Ovary (tissue), 7 donors: ENCODE measurements at regions not wholly inside any gene's neighbourhood (a gene's known extent, or its start where the extent isn't known, plus 50 kb on each side); places are given as distances from the start of the nearest gene placed in this dataset.

ENCODE experiments used
- DNase-seq, 5 donors: peaks; one replicate each; pipeline ENCODE4 v3.0.0-alpha.2; 2019 to 2020
- H3K27ac ChIP-seq, 2 donors: fragments of 200-600 bp; one replicate each; pipeline versions ENCODE4 v1.5.1 to v1.8.0; 2019 to 2022
- H3K27me3 ChIP-seq: fragments of 200-600 bp; one replicate; pipeline ENCODE4 v1.8.0; 2022
- H3K36me3 ChIP-seq: fragments of 200-600 bp; sonication (generic); one replicate; pipeline ENCODE4 v1.5.1; 2019
- H3K4me1 ChIP-seq: one replicate; pipeline ENCODE4 v1.8.1; 2013; ENCODE audit warnings: mild to moderate bottlenecking, moderate library complexity; ENCODE audit not compliant: insufficient read depth
- H3K4me3 ChIP-seq: fragments of 200-600 bp; sonication (generic); one replicate; pipeline ENCODE4 v1.5.1; 2017
- H3K9me3 ChIP-seq, 2 donors: fragments of 200-600 bp in 1 of 2; sonication (generic) in 1 of 2; one replicate each; pipeline versions ENCODE4 v1.5.1 to v1.8.1; 2013 to 2019; ENCODE audit warnings: mild to moderate bottlenecking in 1 of 2, moderate library complexity in 1 of 2
- CTCF ChIP-seq, 3 donors: fragments of 450-650 bp in 2 of 3; fragments of 200-600 bp in 1 of 3; IDR thresholded peaks; one replicate each; pipeline versions ENCODE4 v1.5.1 to v1.8.0; 2016 to 2022; ENCODE audit warnings: antibody characterized with exemption in 3 of 3, mild to moderate bottlenecking in 1 of 3
- EP300 ChIP-seq: sonication (generic); formaldehyde crosslinking; IDR thresholded peaks from one replicate; pipeline ENCODE4 v1.6.1; 2017; ENCODE audit warnings: antibody characterized with exemption
- POLR2A ChIP-seq: fragments of 450-650 bp; IDR thresholded peaks from one replicate; pipeline ENCODE4 v1.6.1; 2017; ENCODE audit warnings: antibody characterized with exemption, mild to moderate bottlenecking, moderate library complexity
- WGBS, 3 donors: extraction: QIAGEN DNeasy Blood & Tissue Kit in 1 of 3; methylation state at CpG; one replicate each; pipeline versions ENCODE4 v1.1.5 to v1.1.7; 2013 to 2017; 5-methylcytosine and 5-hydroxymethylcytosine counted together
- intact Hi-C, 4 donors: fragments of 100-400 bp; cut with DNase I; formaldehyde crosslinking; loops; one replicate each; pipeline versions ENCODE4 v1.11.0 to v1.15.1; 2022 to 2023
- donor health status: DM: no; HTN: no; CAD: no; lungs with moderate emphysema.
- donor health status: DM: no; HTN: no; CAD: no.
- donor health status: Bipolar disorder and iron deficiency.
- donor health status: DM: no; HTN: no; CAD: no.
- donor health status: DM: yes; HTN: yes; CAD: no.

- no peaks in the 10 kb centered on the region for H3K36me3 ChIP-seq
- WGBS, 3 donors = 69 to 83% (median 73%) methylated on average over 8 of the region's 8 CpGs
- H3K9me3 ChIP-seq = no peaks in the 10 kb centered on the region
- TF ChIP-seq EP300 (no peak), POLR2A (no peak), CTCF (IDR thresholded peaks at IDR 0.05) (no peak)
- no peaks in the 10 kb centered on the region for H3K27me3 ChIP-seq
- DNase-seq = no peak
- H3K4me3 ChIP-seq = no peak overlapping the region
- intact Hi-C loops = no loop called here
- peak overlapping the region in 1 of 2 donors; percentile 65 for H3K27ac ChIP-seq
- peaks cover 9% of the 10 kb centered on the region for H3K4me1 ChIP-seq
Measured at GRCh38 chr1:244965185-244966030, 101.1 kb upstream of the HNRNPU start.

GRCh38 chr1:244964112-244964971 is 100.0 kb upstream of the HNRNPU start:
- Histone ChIP-seq H3K4me3 (no peak overlapping the region), H3K4me1 (peaks cover 9% of the 10 kb centered on the region), H3K9me3 (no peaks in the 10 kb centered on the region), H3K36me3 (no peaks in the 10 kb centered on the region), H3K27ac (peak overlapping the region in 1 of 2 donors; percentile 65), H3K27me3 (no peaks in the 10 kb centered on the region)
- TF ChIP-seq POLR2A = no peak
- TF ChIP-seq CTCF (IDR thresholded peaks at IDR 0.05) = no peak
- no peak for TF ChIP-seq EP300
- DNase-seq = peak in 1 of 5 donors; percentile 26
- WGBS, 3 donors = 8 to 12% (median 9%) methylated on average over 11 of the region's 11 CpGs
- intact Hi-C loops = no loop called here

- TF ChIP-seq EP300 = no peak
- no peak for TF ChIP-seq POLR2A
- no peak for TF ChIP-seq CTCF (IDR thresholded peaks at IDR 0.05)
- Histone ChIP-seq H3K4me1 (peaks cover 6% of the 10 kb centered on the region), H3K27me3 (no peaks in the 10 kb centered on the region), H3K9me3 (no peaks in the 10 kb centered on the region), H3K4me3 (no peak overlapping the region), H3K36me3 (no peaks in the 10 kb centered on the region), H3K27ac (no peak overlapping the region)
- intact Hi-C loops = no loop called here
- no peak for DNase-seq
- WGBS, 3 donors = 92 to 95% (median 93%) methylated on average over 7 of the region's 7 CpGs
Measured at GRCh38 chr1:244963231-244963826, 99.0 kb upstream of the HNRNPU start.

- no peak for DNase-seq
- Histone ChIP-seq H3K36me3 (no peaks in the 10 kb centered on the region), H3K4me3 (no peak overlapping the region), H3K4me1 (peaks cover 5% of the 10 kb centered on the region), H3K27ac (no peak overlapping the region), H3K27me3 (no peaks in the 10 kb centered on the region), H3K9me3 (no peaks in the 10 kb centered on the region)
- intact Hi-C loops = no loop called here
- 15 to 30% (median 28%) methylated on average over 3 of the region's 3 CpGs for WGBS, 3 donors
- no peak for TF ChIP-seq POLR2A
- no peak for TF ChIP-seq EP300
- no peak for TF ChIP-seq CTCF (IDR thresholded peaks at IDR 0.05)
Measured at GRCh38 chr1:244962130-244962529, 97.8 kb upstream of the HNRNPU start.
